GM21360 (cell line): ENCODE measurements at regions not wholly inside any gene's neighbourhood (a gene's known extent, or its start where the extent isn't known, plus 50 kb on each side); places are given as distances from the start of the nearest gene placed in this dataset.

Experiments used
- ATAC-seq: cut with Tn5 transposase; IDR thresholded peaks from one replicate; pipeline ENCODE4 v1.9.1; 2021; ENCODE audit warnings: mild to moderate bottlenecking, moderate library complexity; ENCODE audit not compliant: unreplicated experiment

GRCh38 chr6:134744301-134744700 lies 205.6 kb downstream of the ALDH8A1 start:
- ATAC-seq = no peak

- ATAC-seq = no peak
Measured at GRCh38 chr6:134741200-134741536, 208.7 kb downstream of the ALDH8A1 start.

GRCh38 chr6:134740473-134741199 lies 209.3 kb downstream of the ALDH8A1 start:
- no peak for ATAC-seq

GRCh38 chr6:134740027-134740373 lies 209.9 kb downstream of the ALDH8A1 start:
- no peak for ATAC-seq

- no peak for ATAC-seq
Measured at GRCh38 chr6:134739299-134740026, 210.4 kb downstream of the ALDH8A1 start.

- no peak for ATAC-seq
Measured at GRCh38 chr6:134738211-134738885, 211.6 kb downstream of the ALDH8A1 start.

- no peak for ATAC-seq
Measured at GRCh38 chr6:134735461-134735860, 214.4 kb downstream of the ALDH8A1 start.

- no peak for ATAC-seq
Measured at GRCh38 chr6:134734312-134734869, 215.5 kb downstream of the ALDH8A1 start.

GRCh38 chr6:134733801-134734200 lies 216.1 kb downstream of the ALDH8A1 start:
- ATAC-seq = no peak

- ATAC-seq = no peak
Measured at GRCh38 chr6:134732763-134733162, 217.1 kb downstream of the ALDH8A1 start.

GRCh38 chr6:134731615-134732014 lies 218.3 kb downstream of the ALDH8A1 start:
- no peak for ATAC-seq

- ATAC-seq = no peak
Measured at GRCh38 chr6:134730013-134730412, 219.9 kb downstream of the ALDH8A1 start.

GRCh38 chr6:134729561-134729960 lies 220.3 kb downstream of the ALDH8A1 start:
- ATAC-seq = no peak

- ATAC-seq = no peak
Measured at GRCh38 chr6:134727081-134727480, 222.8 kb downstream of the ALDH8A1 start.

GRCh38 chr6:134725590-134725989 lies 224.3 kb downstream of the ALDH8A1 start:
- no peak for ATAC-seq

GRCh38 chr6:134724771-134725340 lies 225.0 kb downstream of the ALDH8A1 start:
- ATAC-seq = no peak

- no peak for ATAC-seq
Measured at GRCh38 chr6:134723081-134723871, 226.6 kb downstream of the ALDH8A1 start.

GRCh38 chr6:134722200-134722870 lies 227.6 kb downstream of the ALDH8A1 start:
- no peak for ATAC-seq

- ATAC-seq = no peak
Measured at GRCh38 chr6:134721060-134721405, 228.9 kb downstream of the ALDH8A1 start.
